Lower leg skin (tissue), 3 donors: ENCODE measurements at regions not wholly inside any gene's neighbourhood (a gene's known extent, or its start where the extent isn't known, plus 50 kb on each side); places are given as distances from the start of the nearest gene placed in this dataset.

Experiments
- CTCF ChIP-seq, 3 donors: fragments of 450-650 bp; IDR thresholded peaks; one replicate each; pipeline ENCODE4 v1.5.1; 2016; ENCODE audit warnings: antibody characterized with exemption in 3 of 3, mild to moderate bottlenecking in 3 of 3, moderate library complexity in 2 of 3
- POLR2A ChIP-seq, 2 donors: fragments of 450-650 bp; IDR thresholded peaks; one replicate each; pipeline ENCODE4 v1.6.1; 2016 to 2017; ENCODE audit warnings: antibody characterized with exemption in 2 of 2, mild to moderate bottlenecking in 1 of 2, moderate library complexity in 1 of 2

GRCh38 chr18:40789286-40789685 is 1165.7 kb upstream of the PIK3C3 start:
- no peak for TF ChIP-seq POLR2A (IDR thresholded peaks at IDR 0.05)
- TF ChIP-seq CTCF (IDR thresholded peaks at IDR 0.05) = no peak
